Fibroblast of mammary gland (primary cell): ENCODE measurements at regions not wholly inside any gene's neighbourhood (a gene's known extent, or its start where the extent isn't known, plus 50 kb on each side); places are given as distances from the start of the nearest gene placed in this dataset.

Experiments
- DNase-seq: peaks from one replicate; pipeline ENCODE4 v3.0.0-alpha.2; 2010; ENCODE audit warnings: low read depth
- H3K4me3 ChIP-seq: 2 replicates; pipeline ENCODE4 v1.5.1; 2011; ENCODE audit warnings: low read depth, mild to moderate bottlenecking, low read length, moderate library complexity; ENCODE audit not compliant: control insufficient read depth
- CTCF ChIP-seq: conservative IDR thresholded peaks from 2 replicates; pipeline ENCODE4 v1.5.1; 2011; ENCODE audit warnings: low read depth, low read length, inconsistent platforms; ENCODE audit not compliant: control insufficient read depth, insufficient read depth

- no peak for TF ChIP-seq CTCF
- no peak overlapping the region for H3K4me3 ChIP-seq
- no peak for DNase-seq
Measured at GRCh38 chr3:23108451-23109057, 94.6 kb upstream of the UBE2E2 start.

- no peak overlapping the region for H3K4me3 ChIP-seq
- TF ChIP-seq CTCF = no peak
- no peak for DNase-seq
Measured at GRCh38 chr3:23111286-23111685, 91.8 kb upstream of the UBE2E2 start.

- TF ChIP-seq CTCF = no peak
- DNase-seq = no peak
- H3K4me3 ChIP-seq = no peak overlapping the region
Measured at GRCh38 chr3:23111797-23112196, 91.3 kb upstream of the UBE2E2 start.

- TF ChIP-seq CTCF = no peak
- H3K4me3 ChIP-seq = no peak overlapping the region
- no peak for DNase-seq
Measured at GRCh38 chr3:23112491-23112890, 90.6 kb upstream of the UBE2E2 start.

DNA sequence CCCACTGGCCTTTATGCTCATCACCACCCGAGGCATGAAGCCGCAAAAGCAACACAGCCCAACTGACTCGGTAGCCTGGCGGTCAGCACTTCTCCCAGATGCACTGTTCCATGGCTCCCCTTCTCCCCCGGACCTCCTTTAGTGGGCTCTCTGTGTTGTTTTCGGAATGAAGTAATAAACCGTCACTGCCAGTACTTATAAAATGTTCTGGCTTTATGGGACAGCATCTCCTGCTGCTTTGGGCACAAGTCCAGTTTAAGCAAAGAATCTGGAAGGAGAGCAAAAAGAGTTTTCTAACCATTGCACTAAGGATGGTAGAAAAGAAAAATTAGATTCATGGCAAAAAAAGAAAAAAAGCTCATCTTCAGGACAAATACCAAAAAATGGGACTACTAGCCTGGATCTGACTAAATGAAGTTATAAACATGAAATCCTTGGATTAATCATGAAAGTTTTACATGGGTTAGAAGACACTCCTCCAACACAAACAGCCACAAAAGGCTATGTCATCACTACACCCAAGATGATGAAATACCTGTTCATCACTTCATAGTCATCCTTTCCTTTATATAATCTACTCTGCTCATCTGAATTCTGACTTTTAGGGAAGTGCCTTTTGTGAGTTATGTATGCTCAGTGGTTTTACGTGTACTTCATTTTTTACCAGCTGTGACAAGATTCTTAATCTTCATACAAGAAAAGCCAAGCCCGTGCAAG, 89.5 kb upstream of the UBE2E2 start:
- DNase-seq = peak; percentile 85
- no peak for TF ChIP-seq CTCF
- H3K4me3 ChIP-seq = no peak overlapping the region

DNA sequence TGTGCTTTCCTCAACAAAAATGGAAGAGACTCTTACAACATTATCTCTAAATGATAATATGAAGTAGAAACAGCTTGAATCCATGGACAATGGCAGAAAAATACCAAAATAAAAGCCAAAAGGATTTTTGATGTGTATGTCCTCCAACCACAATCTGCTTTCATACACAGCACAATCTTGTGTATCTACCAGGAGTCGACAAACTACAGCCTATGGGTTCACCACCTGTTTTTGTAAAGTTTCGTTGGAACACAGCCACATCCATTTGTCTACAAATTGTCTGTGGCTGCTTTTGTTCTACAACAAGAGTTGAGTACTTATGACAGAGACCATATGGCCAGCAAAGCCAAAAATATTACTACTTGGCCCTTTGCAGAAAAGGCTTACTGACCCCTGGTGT, 88.7 kb upstream of the UBE2E2 start:
- DNase-seq = no peak
- no peak for TF ChIP-seq CTCF
- no peak overlapping the region for H3K4me3 ChIP-seq
